ENCODE measurements at regions not wholly inside any gene's neighbourhood (a gene's known extent, or its start where the extent isn't known, plus 50 kb on each side); places are given as distances from the start of the nearest gene placed in this dataset.

- H3K4me2 ChIP-seq (ENCODE audit: insufficient read depth, low read length) = no peak overlapping the region
- no peaks in the 10 kb centered on the region for H4K20me1 ChIP-seq (replicated peaks; ENCODE audit: control insufficient read depth, extremely low read depth, insufficient read depth, low read length)
- dilution Hi-C loops (cut with MboI; ENCODE audit: extremely low pct_ligation_motif_present, low sequenced_read_pairs) = no loop called here
- CTCF ChIA-PET = no interaction called here
- no peak overlapping the region for H3K27ac ChIP-seq (ENCODE audit: insufficient read depth, low read depth, low read length)
- H3K4me3 ChIP-seq (replicated peaks in 1 of 3; ENCODE audit: insufficient read depth in 1 of 3, low read depth in 1 of 3, low read length in 3 of 3) = no peak overlapping the region
- H3K27me3 ChIP-seq (ENCODE audit: control insufficient read depth in 2 of 2, insufficient read depth in 2 of 2, low read length in 2 of 2) = no peaks in the 10 kb centered on the region
- TF ChIP-seq EZH2 (IDR thresholded peaks at IDR 0.05; ENCODE audit: borderline replicate concordance, low read depth, low read length, severe bottlenecking) (no peak), MYC (IDR thresholded peaks at IDR 0.05; ENCODE audit: low read depth, low read length) (no peak), POLR2AphosphoS5 (IDR thresholded peaks at IDR 0.05; ENCODE audit: insufficient read depth, low read depth, low read length) (no peak), FOS (IDR thresholded peaks at IDR 0.05; ENCODE audit: borderline replicate concordance, insufficient read depth, low read length) (no peak), JUN (IDR thresholded peaks at IDR 0.05; ENCODE audit: borderline replicate concordance, insufficient read depth, insufficient read length, low read depth) (no peak), POLR2A (IDR thresholded peaks at IDR 0.05; ENCODE audit: low read depth, low read length) (no peak), MAX (IDR thresholded peaks at IDR 0.05; ENCODE audit: insufficient read depth, insufficient read length) (no peak), CTCF (IDR thresholded peaks at IDR 0.05; ENCODE audit: extremely low read depth in 1 of 2, insufficient read depth in 1 of 2, low read depth in 1 of 2, low read length in 2 of 2) (no peak), GATA2 (IDR thresholded peaks at IDR 0.05; ENCODE audit: insufficient read depth, insufficient read length, low read depth, low read length) (no peak)
- intact Hi-C loops (cut with micrococcal nuclease) = no loop called here
- no peaks in the 10 kb centered on the region for H3K4me1 ChIP-seq (ENCODE audit: control insufficient read depth, extremely low read depth, insufficient read depth, low read length)
- no peaks in the 10 kb centered on the region for H3K36me3 ChIP-seq (ENCODE audit: control insufficient read depth in 2 of 2, extremely low read depth in 1 of 2, insufficient read depth in 2 of 2, low read length in 2 of 2)
- no peaks in the 10 kb centered on the region for H3K79me2 ChIP-seq (ENCODE audit: control insufficient read depth, insufficient read depth, low read length)
- no peaks in the 10 kb centered on the region for H3K9me1 ChIP-seq (replicated peaks; ENCODE audit: control insufficient read depth, extremely low read depth, insufficient read depth, low read length)
- POLR2A ChIA-PET = no interaction called here
- no peaks in the 10 kb centered on the region for H3K9me3 ChIP-seq (replicated peaks; ENCODE audit: control insufficient read depth, insufficient read depth, low read length)
- BruUV-seq (replicated peaks) = no TSS peak
- DNase-seq (ENCODE audit: low read depth, low spot score) (no peak), FAIRE-seq (no peak)
- H2AFZ ChIP-seq (ENCODE audit: low read depth, low read length) = no peak overlapping the region
- no peak overlapping the region for H3K9ac ChIP-seq (replicated peaks; ENCODE audit: extremely low read depth, insufficient read depth, low read length)
These were observed 128.0 kb downstream of the ETS2 start for GRCh38 chr21:38933731-38934130.

All from endothelial cell of umbilical vein (primary cell).